HG03565 (cell line): ENCODE measurements at regions not wholly inside any gene's neighbourhood (a gene's known extent, or its start where the extent isn't known, plus 50 kb on each side); places are given as distances from the start of the nearest gene placed in this dataset.
A peak's percentile ranks its signal among the peaks of the same experiment; 100 is the strongest.
"Not testable (repeated sequence)": the region's sequence is repeated elsewhere in the genome, so short reads cannot be mapped to it uniquely, and the experiment has no call there.

ENCODE experiments used
- ATAC-seq: cut with Tn5 transposase; IDR thresholded peaks from one replicate; pipeline ENCODE4 v1.9.1; 2021; ENCODE audit warnings: mild to moderate bottlenecking, moderate library complexity; ENCODE audit not compliant: unreplicated experiment

DNA sequence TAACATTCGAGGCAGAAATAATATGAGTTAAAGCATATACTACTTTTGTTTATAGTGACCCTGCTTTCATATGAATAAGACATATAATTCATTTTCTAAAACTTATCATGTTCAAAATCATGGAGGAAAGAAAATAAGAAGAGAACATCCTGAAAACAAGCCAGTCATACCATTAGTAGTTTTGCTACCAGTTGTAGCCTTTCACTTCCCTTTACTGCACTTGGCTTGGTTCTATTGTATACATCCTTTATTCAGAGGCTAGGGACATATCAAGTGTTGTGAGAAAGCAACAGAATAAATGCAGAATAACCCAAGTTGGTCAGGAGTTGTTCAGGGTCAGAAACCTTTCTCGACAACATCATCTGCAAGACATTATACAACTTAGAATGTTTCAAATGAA lies 598.7 kb downstream of the SOX5 start:
- ATAC-seq, result peak; percentile 98

DNA sequence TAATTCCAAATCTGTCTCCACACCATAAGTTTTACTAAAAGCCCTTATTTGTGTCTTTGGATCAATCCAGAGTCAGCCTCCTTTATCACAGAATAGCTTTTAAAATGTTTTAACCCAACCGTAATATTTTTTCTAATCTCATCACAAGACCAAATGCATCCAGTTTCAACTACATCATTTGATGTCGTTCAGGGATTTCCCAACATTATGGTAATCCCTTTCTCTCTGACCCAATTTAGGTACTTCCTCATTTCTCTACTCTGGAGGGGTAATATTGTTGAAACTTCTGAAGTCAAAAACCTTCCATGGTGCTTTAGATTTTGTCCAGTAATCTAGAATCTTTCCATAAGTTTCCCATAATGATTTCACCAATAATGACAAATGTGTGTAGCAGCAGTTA lies 596.8 kb downstream of the SOX5 start:
- ATAC-seq, result no peak

DNA sequence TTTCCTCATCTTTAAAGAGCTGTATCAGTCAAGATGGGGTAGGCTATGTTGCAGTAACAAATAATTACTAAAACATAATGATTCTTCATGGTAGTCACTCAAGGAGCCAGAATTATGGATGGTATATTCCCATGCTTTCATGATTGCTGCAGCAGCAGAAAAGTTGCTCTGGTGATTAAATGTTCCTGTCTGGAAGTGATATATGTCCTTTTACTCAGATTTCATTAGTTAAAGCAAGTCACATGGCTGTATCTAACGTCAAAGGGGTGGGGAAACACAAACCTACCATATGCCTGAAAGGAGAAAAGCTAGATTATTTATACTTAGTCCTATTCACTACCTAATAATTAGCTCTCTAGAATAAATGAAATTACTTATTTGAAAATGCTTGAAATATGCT lies 594.7 kb downstream of the SOX5 start:
- ATAC-seq, result no peak

DNA sequence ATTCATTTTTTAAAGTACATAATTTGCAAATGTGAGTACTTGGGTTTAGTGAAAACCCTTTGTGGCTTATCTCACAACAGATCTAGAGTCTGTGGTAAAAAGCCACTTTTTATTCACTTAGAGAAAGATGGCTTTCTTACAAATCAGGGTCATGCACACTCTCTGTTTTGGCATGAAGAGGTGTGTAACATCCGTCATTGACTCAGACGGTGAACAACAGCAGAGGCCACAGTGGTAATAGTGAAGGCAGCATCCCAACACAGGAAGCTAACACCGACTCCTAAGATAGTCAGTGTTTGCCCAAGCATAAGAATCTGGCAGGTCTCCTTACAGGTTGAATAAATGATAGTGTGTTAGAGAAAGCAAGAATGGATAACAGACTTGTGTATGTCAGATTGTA lies 593.0 kb downstream of the SOX5 start:
- ATAC-seq, result no peak

DNA sequence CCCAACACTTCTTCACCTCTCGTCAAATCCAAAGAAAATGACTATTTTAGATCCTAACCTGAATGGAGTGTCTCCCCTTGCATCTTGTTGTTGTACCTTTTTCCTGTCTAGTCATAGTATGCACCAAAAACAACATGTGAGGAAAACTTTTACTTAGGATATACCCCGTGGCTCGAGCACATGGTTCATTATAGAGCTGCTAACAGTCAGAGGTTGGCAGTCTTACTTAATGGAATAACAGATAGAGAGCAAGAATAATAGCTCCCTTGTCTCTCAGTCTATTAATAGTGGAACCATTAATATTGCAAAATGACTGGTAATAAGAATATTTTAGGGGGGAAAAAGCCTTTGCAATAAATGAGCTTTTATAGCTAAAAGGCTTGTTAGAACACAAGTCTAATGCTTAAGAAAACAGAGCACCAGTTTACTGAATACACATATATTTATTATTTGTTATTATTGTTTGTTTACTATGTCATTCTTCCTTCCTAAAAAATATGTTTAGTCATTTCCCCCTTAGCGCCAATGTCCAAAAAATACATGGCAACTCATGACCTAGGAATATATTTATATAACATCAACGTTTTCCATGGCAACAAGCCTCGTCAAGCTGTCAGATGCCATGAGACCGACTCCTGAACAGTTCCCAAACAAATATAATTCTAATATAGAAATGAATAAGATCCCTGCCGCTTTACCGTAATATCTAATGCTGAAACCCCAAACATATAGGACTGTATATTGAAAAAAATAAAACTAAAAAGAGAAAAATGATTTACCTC lies 592.4 kb downstream of the SOX5 start:
- ATAC-seq, result no peak

DNA sequence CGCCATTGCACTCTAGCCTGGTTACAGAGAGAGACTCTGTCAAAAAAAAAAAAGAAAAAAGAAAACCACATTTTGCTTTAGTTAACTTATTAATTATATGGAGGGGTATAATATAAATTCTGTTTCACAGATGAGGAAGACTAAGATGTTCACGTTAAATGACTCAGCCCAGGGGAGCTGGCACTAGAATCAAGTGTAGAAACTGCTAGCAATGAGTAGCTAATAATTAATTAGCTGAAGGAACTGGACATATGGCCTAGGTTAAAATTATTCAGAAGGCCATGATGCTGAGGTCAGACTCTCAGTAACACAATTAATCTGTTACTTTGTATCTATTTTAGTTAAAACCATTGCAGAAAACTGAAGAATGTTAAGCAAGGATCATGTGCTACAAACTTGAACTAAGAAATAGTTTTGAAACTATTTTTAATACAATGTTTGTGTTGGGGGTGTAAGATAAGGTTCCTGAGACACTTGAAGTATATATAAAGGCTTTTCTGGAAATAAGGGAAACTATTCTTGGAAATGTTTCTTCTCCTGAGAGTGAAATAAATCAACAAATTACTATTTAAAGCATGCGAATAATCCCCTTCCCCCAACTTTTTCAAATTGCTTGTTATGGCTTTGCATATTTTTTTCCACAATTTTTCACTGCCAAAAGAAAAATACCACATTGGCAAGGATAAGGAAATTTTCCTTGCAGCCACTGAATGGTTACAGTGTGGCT lies 589.3 kb downstream of the SOX5 start:
- ATAC-seq, result no peak

DNA sequence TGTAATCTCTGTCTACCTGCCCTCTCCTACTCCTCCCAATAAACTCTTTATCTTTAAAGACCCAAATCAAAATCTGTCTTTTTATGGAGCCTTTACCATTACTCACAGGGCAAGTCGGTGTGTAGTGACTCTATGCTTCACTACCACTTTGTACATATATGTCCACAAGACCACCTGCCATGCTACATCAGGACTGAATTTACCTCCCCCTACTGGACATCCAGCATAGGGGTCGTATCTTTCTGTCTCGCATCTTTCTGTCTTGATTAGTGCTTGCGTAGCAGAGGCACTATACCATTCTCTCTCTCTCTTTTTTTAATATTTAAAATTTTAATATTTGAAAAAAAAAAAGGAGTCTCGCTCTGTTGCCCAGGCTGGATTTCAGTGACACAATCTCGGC lies 587.5 kb downstream of the SOX5 start:
- no peak for ATAC-seq

DNA sequence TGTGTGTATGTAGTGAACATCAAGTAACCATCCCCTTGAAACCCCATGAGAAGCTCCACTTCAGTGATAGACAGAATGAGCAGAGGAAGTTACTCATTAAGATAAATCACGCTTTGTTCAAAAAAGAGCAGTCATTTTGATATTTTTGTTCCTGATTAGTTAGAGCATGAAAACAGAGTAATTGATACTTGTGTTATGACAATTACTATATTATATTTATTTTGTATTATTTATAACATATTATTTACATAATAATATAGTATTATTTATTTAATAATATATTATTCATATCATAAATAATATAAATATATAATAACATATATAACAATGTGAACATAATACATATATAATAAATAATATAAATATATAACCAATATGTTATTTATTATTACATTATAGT lies 580.9 kb downstream of the SOX5 start:
- no peak for ATAC-seq

DNA sequence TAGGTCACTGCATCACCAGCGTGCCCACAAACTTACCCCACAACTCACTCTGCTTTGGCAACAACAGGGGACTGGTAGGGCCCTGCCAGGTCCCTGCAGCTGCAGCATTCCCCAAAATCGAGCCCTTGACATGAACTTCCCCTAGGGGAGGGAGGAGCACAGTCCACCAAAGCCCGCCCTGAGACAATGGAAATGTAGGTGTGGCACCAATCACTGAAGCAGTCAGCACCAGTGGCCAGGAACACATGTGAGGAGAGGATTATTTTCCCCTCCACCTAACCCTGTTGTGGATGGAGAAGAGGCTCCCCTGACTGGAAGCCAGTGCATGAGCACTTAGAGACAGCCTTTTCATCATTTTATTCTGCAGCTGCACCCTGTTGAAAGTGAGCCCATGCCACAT lies 573.8 kb downstream of the SOX5 start:
- ATAC-seq, result no peak

DNA sequence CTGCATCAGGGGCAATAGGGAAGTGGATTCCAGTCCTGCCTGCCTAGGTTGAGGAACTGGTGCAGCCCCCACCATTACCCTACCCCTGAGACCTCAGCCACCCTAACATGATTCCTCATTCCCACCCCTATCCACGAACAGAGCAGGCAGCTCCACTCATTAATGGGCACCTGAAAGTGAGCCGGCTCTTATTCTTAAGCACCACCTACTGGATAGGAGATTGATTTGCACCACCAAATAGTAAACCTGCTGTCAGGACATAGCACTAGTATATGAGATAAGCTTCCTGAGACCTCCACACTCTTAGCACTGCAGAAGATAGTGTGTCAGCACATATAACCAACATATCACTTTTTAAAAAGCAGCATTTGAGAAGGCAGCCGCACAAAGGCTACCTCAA lies 573.2 kb downstream of the SOX5 start:
- ATAC-seq, result no peak

DNA sequence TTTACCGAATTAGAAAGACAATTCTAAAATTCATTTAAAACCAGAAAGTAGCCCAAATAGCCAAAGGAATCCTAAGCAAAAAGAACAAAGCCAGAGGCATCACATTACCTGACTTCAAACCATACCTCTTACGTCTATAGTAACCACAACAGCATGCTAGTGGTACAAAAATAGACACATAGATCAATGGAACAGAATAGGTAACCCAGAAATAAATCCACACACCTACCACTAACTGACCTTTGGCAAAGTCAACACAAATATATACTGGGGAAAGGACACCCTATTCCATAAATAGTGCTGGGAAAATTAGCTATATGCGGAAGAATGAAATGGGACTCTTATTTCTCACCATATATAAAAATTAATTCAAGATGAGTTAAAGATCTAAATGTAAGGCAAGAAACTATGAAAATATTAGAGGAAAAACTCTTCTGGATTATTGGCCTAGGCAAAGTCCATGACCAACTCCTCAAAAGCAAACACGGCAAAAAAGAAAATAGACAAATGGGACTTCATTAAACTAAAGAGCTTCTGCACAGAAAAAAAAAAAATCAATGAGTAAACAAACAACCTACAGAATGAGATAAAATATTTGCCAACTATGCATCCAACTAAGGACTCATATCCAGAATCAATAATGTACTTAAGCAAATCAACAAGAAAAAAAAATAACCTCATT lies 568.9 kb downstream of the SOX5 start:
- ATAC-seq, result no peak

DNA sequence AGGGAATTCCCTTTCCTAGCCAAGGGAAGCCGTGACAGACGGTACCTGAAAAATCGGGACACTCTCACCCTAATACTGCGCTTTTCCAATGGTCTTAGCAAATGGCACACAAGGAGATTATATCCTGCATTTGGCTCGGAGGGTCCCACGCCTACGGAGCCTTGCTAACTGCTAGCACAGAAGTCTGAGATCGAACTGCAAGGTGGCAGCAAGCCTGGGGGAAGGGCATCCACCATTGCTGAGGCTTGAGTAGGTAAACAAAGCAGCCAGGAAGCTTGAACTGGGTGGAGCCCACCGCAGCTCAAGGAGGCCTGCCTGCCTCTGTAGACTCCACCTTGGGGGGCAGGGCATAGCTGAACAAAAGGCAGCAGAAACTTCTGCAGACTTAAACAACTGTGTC lies 560.6 kb downstream of the SOX5 start:
- ATAC-seq, result not testable (repeated sequence)

DNA sequence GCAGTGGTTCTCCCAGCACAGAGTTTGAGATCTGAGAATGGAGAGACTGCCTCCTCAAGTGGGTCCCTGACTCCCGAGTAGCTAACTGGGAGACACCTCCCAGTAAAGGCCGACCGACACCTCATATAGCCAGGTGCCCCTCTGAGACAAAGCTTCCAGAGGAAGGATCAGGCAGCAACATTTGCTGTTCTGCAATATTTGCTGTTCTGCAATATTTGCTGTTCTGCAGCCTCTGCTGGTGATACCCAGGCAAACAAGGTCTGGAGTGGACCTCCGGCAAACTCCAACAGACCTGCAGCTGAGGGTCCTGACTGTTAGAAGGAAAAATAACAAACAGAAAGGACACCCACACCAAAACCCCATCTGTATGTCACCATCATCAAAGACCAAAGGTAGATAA lies 560.2 kb downstream of the SOX5 start:
- not testable (repeated sequence) for ATAC-seq

DNA sequence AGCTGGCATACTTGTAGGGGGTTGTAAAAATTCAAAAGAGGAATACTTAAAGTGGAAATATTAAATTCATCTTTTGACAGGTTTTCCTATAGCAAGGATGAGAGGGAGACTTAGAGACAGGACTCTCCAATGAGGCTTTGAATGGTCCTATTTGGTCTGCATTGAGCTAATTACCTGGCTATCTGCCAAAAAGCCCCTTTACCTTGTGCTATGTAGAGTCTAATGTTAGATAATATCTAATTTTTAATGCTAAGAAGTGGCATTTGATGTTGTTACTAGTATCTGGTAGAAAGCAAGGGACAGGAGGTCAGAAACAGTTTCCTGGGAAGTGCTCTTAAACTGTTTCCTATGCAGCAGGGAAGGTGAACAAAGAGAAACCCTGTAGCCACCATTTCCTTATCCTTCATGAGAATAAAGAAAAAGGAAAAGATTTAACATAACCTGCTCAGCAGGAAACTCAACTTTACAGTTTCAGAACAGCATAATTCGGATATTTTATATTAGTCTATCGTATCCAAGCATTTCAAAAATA lies 550.0 kb downstream of the SOX5 start:
- no peak for ATAC-seq

DNA sequence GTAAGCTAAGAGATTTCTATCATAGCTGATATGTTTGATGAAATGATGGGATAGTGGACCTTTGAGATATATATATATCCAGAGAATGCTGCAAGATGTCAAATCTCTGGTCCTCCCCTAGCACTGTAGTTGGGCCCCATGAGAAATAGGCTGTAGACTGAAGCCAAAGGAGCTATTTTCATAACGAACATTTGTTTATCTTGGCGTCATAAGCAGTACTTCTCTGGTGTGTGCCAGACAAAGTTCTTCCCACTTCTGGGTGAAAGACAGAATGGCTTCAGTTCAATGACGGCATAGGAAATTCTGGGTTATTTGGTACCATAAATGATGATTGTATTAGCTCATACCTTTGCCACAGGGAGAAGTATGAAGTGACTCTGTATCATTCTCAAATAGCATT lies 534.3 kb downstream of the SOX5 start:
- no peak for ATAC-seq

DNA sequence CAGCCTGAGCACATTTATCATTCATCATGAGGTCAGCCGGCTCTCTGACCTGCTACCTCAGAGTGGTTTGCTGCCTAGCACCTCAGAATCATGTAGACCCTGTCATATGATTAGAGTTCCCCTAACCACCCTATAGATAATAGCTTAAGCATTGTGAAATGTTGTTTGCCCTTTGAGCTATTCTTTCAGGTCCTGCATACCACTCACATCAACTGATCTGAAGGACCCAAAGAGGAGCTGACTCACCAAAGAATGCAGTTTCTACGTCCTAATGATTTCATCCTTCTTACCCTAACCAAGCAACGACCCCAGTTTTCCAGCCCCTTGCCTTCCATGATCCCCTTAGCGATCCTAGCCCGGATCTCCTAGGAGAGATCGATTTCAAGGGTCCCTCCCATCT lies 527.9 kb downstream of the SOX5 start:
- no peak for ATAC-seq

DNA sequence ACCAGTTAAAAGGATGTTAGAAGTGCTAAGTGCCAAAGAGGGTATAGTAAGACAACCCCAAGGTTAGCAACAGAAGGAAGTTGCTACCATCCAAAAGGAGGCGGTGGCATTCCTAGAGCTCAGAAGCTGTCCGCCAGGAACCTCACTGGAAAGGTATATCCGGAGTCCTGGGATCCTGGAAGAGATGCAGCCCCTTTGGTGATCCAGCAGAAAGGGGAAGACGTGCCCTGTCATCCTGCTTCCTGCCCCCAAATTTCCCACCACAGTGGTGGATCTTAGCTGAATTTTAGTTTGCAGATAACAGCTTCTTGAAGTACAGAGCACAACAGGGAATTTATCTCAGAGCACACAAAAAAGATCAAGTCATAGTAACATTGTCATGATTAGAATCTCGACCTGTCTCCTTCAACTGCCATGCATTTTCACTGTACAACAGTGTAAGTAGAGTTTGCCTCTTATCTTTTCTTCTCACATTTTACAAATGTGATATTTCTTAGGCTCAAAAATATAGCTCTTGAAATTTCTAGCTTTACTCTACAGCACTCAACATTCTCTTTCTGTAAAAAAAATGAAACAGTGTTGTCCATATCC lies 526.3 kb downstream of the SOX5 start:
- no peak for ATAC-seq

DNA sequence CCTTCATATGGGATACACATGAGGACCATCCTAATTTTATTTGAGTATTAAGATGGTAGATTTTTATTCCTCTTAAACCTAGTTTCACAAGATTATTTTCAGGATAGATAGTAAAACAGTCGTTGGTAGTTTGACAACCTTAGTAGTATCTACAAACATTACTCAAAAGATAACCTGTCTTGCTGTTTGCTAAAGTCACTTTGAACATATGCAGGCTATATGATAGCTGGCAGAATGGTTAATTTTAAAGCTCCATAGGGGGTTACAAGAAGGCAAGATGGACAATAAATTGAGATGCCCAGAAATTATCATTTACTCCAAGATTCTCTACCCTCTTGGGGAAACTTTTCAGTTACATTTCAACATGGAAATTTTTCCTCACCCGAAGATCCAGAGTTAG lies 525.7 kb downstream of the SOX5 start:
- ATAC-seq, result no peak

DNA sequence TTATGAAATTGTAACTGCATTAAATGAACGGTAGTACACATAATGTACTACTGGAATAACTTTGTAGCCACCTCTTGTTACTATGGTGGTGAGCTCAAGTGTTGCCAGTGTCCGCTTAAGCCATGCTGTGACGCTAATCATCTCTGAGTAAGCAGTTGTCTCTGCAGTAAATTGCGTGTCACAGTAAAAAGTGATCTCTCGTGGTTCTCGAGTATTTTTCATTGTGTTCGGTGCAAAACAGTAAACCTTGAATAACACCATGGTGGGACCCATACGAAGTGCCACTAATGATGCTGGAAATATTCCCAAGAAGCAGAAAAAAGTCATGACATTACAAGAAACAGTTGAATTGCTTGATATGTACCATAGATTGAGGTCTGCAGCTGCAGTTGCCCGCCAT lies 524.8 kb downstream of the SOX5 start:
- ATAC-seq, result no peak

DNA sequence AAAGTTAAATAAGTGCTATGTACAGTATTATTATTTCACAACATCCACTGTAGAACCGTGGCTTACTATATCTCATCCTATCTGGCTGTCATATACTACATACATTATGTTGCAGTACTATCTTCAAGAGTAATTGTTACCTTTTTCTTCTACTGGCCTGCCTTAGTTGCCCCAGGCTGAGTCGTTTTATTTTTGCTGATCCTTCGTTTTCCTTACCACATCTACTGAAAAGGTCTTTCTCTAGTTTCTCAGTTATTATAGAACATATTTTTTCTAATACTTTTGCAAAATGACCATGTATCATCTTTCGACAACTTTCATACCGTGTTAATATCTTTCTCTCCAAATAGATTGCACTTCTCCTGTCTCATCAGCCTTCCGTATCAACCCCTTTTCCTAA lies 523.1 kb downstream of the SOX5 start:
- no peak for ATAC-seq

DNA sequence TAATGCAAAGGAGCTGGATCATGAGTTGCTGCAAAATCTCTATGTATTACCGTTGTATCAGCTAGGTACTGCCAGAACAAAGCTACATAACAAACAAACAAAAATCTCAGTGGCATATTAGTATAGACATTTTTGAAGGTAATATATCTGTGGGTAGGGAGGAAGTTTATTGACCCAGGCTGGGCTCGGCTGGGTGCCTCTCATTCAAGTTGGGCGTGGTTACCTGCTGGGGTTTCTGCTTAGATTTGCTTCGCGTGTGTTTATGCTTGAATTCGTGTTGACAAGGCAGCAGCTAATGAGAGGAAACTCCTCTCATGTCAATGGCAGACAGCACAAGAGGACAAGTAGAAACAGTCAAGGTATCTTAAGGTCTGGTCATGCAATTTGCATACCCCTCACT lies 520.7 kb downstream of the SOX5 start:
- ATAC-seq, result no peak
